HCT116 (cell line): ENCODE measurements at regions not wholly inside any gene's neighbourhood (a gene's known extent, or its start where the extent isn't known, plus 50 kb on each side); places are given as distances from the start of the nearest gene placed in this dataset.

Source experiments
- ATAC-seq: fragments of 200-7000 bp; cut with Tn5 transposase; 2 replicates; pipeline ENCODE4 v1.9.1; 2020; ENCODE audit warnings: mild to moderate bottlenecking, moderate library complexity
- BruUV-seq: library from RNA; stranded (reverse); fragments of 400-500 nt; replicated peaks from 2 replicates; lab custom pipeline; 2021; lab: Mats Ljungman, UMichigan
- CTCF ChIA-PET: fragments of 300-600 bp; sonication (Branson Sonifier 250); formaldehyde crosslinking; loops from one replicate; lab custom pipeline; 2021; ENCODE audit warnings: antibody characterized with exemption; lab: Charles Lee
- POLR2A ChIA-PET: fragments of 300-600, 350-600 bp; sonication (Branson Sonifier 250); formaldehyde crosslinking; loops from one replicate; lab custom pipeline; 2021; ENCODE audit warnings: antibody characterized with exemption; lab: Charles Lee
- RAD21 ChIA-PET, 2 experiments: fragments of 300-600 bp; sonication (Branson Sonifier 250); formaldehyde crosslinking; loops; one replicate each; lab custom pipeline; 2023; ENCODE audit warnings: low total read pairs in 2 of 2; ENCODE audit not compliant: uncharacterized antibody in 2 of 2, unreplicated experiment in 2 of 2, low non-redundant PET in 1 of 2; lab: Charles Lee
- DNase-seq: peaks from one replicate; pipeline ENCODE4 v3.0.0-alpha.2; 2010; ENCODE audit warnings: low read depth, low spot score
- H2AFZ ChIP-seq: fragments of 200-600 bp; shearing (Covaris generic), sonication (generic); 2 replicates; pipeline ENCODE4 v1.6.1; 2017; ENCODE audit warnings: low read depth, mixed run types, mixed read lengths, antibody characterized with exemption, low read length; ENCODE audit not compliant: poor library complexity, severe bottlenecking
- H3K27ac ChIP-seq: 2 replicates; pipeline ENCODE4 v1.5.1; 2012; ENCODE audit warnings: low read depth, low read length
- H3K27me3 ChIP-seq: fragments of 200-600 bp; sonication (generic); 2 replicates; pipeline ENCODE4 v1.6.1; 2016; ENCODE audit warnings: mixed run types, low read length, mixed read lengths; ENCODE audit not compliant: insufficient read depth
- H3K36me3 ChIP-seq, 2 experiments: fragments of 200-500 bp in 1 of 2; fragments of 200-600 bp in 1 of 2; sonication (Bioruptor generic) in 1 of 2; sonication (generic) in 1 of 2; 2 replicates each; pipeline versions ENCODE4 v1.5.1 to v1.6.1; 2014 to 2016; ENCODE audit warnings: low read length in 2 of 2, inconsistent platforms in 1 of 2, mixed read lengths in 1 of 2, mixed run types in 1 of 2; ENCODE audit not compliant: insufficient read depth in 2 of 2, control insufficient read depth in 1 of 2
- H3K4me1 ChIP-seq, 2 experiments: fragments of 200-600 bp in 1 of 2; sonication (generic) in 1 of 2; 2 replicates each; pipeline versions ENCODE4 v1.5.1 to v1.6.1; 2012 to 2017; ENCODE audit warnings: low read length in 2 of 2, inconsistent platforms in 1 of 2, mild to moderate bottlenecking in 1 of 2, mixed read lengths in 1 of 2, mixed run types in 1 of 2, moderate library complexity in 1 of 2; ENCODE audit not compliant: insufficient read depth in 2 of 2, control insufficient read depth in 1 of 2
- H3K4me2 ChIP-seq: fragments of 200-600 bp; sonication (generic); 2 replicates; pipeline ENCODE4 v1.6.1; 2017; ENCODE audit warnings: mixed run types, low read length, mixed read lengths
- H3K4me3 ChIP-seq, 2 experiments: fragments of 200-600 bp in 1 of 2; sonication (generic) in 1 of 2; replicated peaks in 1 of 2; 2 replicates each; pipeline ENCODE4 v1.5.1; 2011 to 2016; ENCODE audit warnings: low read length in 2 of 2, control low read depth in 1 of 2, low read depth in 1 of 2, mild to moderate bottlenecking in 1 of 2, mixed read lengths in 1 of 2, mixed run types in 1 of 2
- H3K79me2 ChIP-seq: fragments of 200-600 bp; sonication (generic); 2 replicates; pipeline ENCODE4 v1.6.1; 2017; ENCODE audit warnings: mild to moderate bottlenecking, mixed run types, low read length, moderate library complexity, mixed read lengths; ENCODE audit not compliant: insufficient read depth
- H3K9ac ChIP-seq: fragments of 200-600 bp; sonication (generic); 2 replicates; pipeline ENCODE4 v1.6.1; 2016; ENCODE audit warnings: low read length, mixed read lengths
- H3K9me2 ChIP-seq: fragments of 200-600 bp; sonication (generic), shearing (Covaris generic); 2 replicates; pipeline ENCODE4 v1.6.1; 2017; ENCODE audit warnings: mixed run types, mild to moderate bottlenecking, moderate library complexity; ENCODE audit not compliant: insufficient read depth
- H3K9me3 ChIP-seq, 2 experiments: fragments of 200-500 bp in 1 of 2; fragments of 200-600 bp in 1 of 2; sonication (Bioruptor generic) in 1 of 2; sonication (generic) in 1 of 2; 2 replicates each; pipeline ENCODE4 v1.6.1; 2014 to 2017; ENCODE audit warnings: low read length in 2 of 2, mixed read lengths in 2 of 2, inconsistent platforms in 1 of 2, low read depth in 1 of 2, mild to moderate bottlenecking in 1 of 2, mixed run types in 1 of 2, moderate library complexity in 1 of 2; ENCODE audit not compliant: control insufficient read depth in 1 of 2, insufficient read depth in 1 of 2
- H4K20me1 ChIP-seq: fragments of 200-600 bp; sonication (generic), shearing (Covaris generic); 2 replicates; pipeline ENCODE4 v1.6.1; 2017; ENCODE audit warnings: mixed run types, mild to moderate bottlenecking, moderate library complexity; ENCODE audit not compliant: insufficient read depth
- ELF1 ChIP-seq: IDR thresholded peaks from 2 replicates; pipeline ENCODE4 v1.6.1; 2012; ENCODE audit warnings: low read depth, borderline replicate concordance
- SIN3A ChIP-seq: IDR thresholded peaks from 2 replicates; pipeline ENCODE4 v1.6.1; 2012; ENCODE audit warnings: low read depth
- SP1 ChIP-seq: IDR thresholded peaks from 2 replicates; pipeline ENCODE4 v1.6.1; 2012; ENCODE audit warnings: low read depth
- YY1 ChIP-seq: IDR thresholded peaks from 2 replicates; pipeline ENCODE4 v1.6.1; 2011; ENCODE audit warnings: low read length, low read depth, moderate library complexity, mild to moderate bottlenecking; ENCODE audit not compliant: insufficient replicate concordance; ENCODE audit errors: extremely low read depth
- intact Hi-C: fragments of 100-400 bp; cut with micrococcal nuclease; formaldehyde crosslinking; loops from 2 replicates; pipeline ENCODE4 v1.10.0; 2022
- TF ChIP-seq, protein P1 (sequence below): IDR thresholded peaks from 2 replicates; pipeline ENCODE4 v1.6.1; 2012; ENCODE audit warnings: low read depth
- TF ChIP-seq, protein P2 (sequence below), 3 experiments: fragments of 200-600 bp in 1 of 3; sonication (generic) in 1 of 3; IDR thresholded peaks in 2 of 3; conservative IDR thresholded peaks in 1 of 3; 2 replicates each; pipeline ENCODE4 v1.5.1; 2012 to 2017; ENCODE audit warnings: low read depth in 2 of 3, low read length in 2 of 3, antibody characterized with exemption in 1 of 3, borderline replicate concordance in 1 of 3, control low read depth in 1 of 3, mild to moderate bottlenecking in 1 of 3, mixed read lengths in 1 of 3, mixed run types in 1 of 3, moderate library complexity in 1 of 3; ENCODE audit not compliant: insufficient read depth in 1 of 3
- TF ChIP-seq, protein P3 (sequence below): IDR thresholded peaks from 2 replicates; pipeline ENCODE4 v1.6.1; 2012
- TF ChIP-seq, protein P4 (sequence below): IDR thresholded peaks from 2 replicates; pipeline ENCODE4 v1.6.1; 2012

DNA sequence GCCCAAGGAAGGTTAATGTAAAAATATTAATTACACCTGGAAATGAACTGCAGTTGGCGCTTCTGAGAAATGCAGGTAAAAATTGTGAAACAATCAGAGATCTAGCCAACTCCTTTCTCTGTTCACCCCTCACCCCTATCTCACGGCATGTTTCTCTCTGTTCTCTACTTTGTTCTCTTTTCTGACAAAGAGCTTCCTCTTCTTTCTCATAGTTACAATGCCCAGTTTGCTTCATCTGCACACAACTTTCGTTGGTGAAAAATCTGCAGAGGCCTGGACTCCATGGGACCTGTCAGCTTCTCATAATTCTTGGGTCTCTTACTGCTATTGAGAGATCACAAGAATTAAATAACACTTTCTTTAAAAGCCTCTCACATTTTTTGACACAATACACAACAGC lies 212.9 kb upstream of the LRRN1 start:
- TF ChIP-seq, protein P1, sequence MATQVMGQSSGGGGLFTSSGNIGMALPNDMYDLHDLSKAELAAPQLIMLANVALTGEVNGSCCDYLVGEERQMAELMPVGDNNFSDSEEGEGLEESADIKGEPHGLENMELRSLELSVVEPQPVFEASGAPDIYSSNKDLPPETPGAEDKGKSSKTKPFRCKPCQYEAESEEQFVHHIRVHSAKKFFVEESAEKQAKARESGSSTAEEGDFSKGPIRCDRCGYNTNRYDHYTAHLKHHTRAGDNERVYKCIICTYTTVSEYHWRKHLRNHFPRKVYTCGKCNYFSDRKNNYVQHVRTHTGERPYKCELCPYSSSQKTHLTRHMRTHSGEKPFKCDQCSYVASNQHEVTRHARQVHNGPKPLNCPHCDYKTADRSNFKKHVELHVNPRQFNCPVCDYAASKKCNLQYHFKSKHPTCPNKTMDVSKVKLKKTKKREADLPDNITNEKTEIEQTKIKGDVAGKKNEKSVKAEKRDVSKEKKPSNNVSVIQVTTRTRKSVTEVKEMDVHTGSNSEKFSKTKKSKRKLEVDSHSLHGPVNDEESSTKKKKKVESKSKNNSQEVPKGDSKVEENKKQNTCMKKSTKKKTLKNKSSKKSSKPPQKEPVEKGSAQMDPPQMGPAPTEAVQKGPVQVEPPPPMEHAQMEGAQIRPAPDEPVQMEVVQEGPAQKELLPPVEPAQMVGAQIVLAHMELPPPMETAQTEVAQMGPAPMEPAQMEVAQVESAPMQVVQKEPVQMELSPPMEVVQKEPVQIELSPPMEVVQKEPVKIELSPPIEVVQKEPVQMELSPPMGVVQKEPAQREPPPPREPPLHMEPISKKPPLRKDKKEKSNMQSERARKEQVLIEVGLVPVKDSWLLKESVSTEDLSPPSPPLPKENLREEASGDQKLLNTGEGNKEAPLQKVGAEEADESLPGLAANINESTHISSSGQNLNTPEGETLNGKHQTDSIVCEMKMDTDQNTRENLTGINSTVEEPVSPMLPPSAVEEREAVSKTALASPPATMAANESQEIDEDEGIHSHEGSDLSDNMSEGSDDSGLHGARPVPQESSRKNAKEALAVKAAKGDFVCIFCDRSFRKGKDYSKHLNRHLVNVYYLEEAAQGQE = no peak
- TF ChIP-seq, protein P2, sequence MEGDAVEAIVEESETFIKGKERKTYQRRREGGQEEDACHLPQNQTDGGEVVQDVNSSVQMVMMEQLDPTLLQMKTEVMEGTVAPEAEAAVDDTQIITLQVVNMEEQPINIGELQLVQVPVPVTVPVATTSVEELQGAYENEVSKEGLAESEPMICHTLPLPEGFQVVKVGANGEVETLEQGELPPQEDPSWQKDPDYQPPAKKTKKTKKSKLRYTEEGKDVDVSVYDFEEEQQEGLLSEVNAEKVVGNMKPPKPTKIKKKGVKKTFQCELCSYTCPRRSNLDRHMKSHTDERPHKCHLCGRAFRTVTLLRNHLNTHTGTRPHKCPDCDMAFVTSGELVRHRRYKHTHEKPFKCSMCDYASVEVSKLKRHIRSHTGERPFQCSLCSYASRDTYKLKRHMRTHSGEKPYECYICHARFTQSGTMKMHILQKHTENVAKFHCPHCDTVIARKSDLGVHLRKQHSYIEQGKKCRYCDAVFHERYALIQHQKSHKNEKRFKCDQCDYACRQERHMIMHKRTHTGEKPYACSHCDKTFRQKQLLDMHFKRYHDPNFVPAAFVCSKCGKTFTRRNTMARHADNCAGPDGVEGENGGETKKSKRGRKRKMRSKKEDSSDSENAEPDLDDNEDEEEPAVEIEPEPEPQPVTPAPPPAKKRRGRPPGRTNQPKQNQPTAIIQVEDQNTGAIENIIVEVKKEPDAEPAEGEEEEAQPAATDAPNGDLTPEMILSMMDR (IDR thresholded peaks at IDR 0.05 in 2 of 3, conservative IDR thresholded peaks at IDR 0.05 in 1 of 3; ENCODE audit: borderline replicate concordance in 1 of 3, insufficient read depth in 1 of 3, low read depth in 2 of 3, low read length in 2 of 3) = no peak
- TF ChIP-seq YY1 (no peak), ELF1 (no peak), SP1 (no peak), SIN3A (no peak)
- TF ChIP-seq, protein P3, sequence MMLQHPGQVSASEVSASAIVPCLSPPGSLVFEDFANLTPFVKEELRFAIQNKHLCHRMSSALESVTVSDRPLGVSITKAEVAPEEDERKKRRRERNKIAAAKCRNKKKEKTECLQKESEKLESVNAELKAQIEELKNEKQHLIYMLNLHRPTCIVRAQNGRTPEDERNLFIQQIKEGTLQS = no peak
- TF ChIP-seq, protein P4, sequence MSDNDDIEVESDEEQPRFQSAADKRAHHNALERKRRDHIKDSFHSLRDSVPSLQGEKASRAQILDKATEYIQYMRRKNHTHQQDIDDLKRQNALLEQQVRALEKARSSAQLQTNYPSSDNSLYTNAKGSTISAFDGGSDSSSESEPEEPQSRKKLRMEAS = no peak
- Histone ChIP-seq H3K27ac (no peak overlapping the region), H3K4me3 (no peak overlapping the region), H3K4me1 (no peaks in the 10 kb centered on the region), H4K20me1 (no peaks in the 10 kb centered on the region), H3K9me3 (peaks cover 0 to 26% of the 10 kb centered on the region in 2 experiments; a peak in 2 of 4 replicates), H2AFZ (no peak overlapping the region), H3K4me2 (no peak overlapping the region), H3K79me2 (no peaks in the 10 kb centered on the region), H3K9me2 (no peaks in the 10 kb centered on the region), H3K36me3 (no peaks in the 10 kb centered on the region), H3K27me3 (no peaks in the 10 kb centered on the region), H3K9ac (no peak overlapping the region)
- intact Hi-C loops = no loop called here
- CTCF ChIA-PET = no interaction called here
- no TSS peak for BruUV-seq
- POLR2A ChIA-PET = no interaction called here
- no peak for ATAC-seq
- RAD21 ChIA-PET = no interaction called here
- no peak for DNase-seq
